ENCODE measurements at regions not wholly inside any gene's neighbourhood (a gene's known extent, or its start where the extent isn't known, plus 50 kb on each side); places are given as distances from the start of the nearest gene placed in this dataset.

- TF ChIP-seq NRF1 (IDR thresholded peaks at IDR 0.05; ENCODE audit: low read depth, low read length) (no peak), YY1 (IDR thresholded peaks at IDR 0.05; ENCODE audit: low read depth) (no peak), POLR2AphosphoS5 (IDR thresholded peaks at IDR 0.05; ENCODE audit: low read depth, low read length) (no peak), RAD21 (IDR thresholded peaks at IDR 0.05; ENCODE audit: low read length) (no peak)
- no peaks in the 10 kb centered on the region for H3K9me3 ChIP-seq
- ChIA-PET POLR2A (no interaction called here), CTCF (no interaction called here)
- no peaks in the 10 kb centered on the region for H3K36me3 ChIP-seq (replicated peaks in 1 of 2; ENCODE audit: control insufficient read depth in 1 of 2, insufficient read depth in 2 of 2, low read length in 1 of 2)
- no peaks in the 10 kb centered on the region for H3K9me2 ChIP-seq
- no peak overlapping the region for H3K9ac ChIP-seq
- no peaks in the 10 kb centered on the region for H3K27me3 ChIP-seq (ENCODE audit: insufficient read depth)
- no peak overlapping the region for H3K27ac ChIP-seq (ENCODE audit: low read depth in 2 of 2, low read length in 1 of 2)
- DNase-seq = no peak
- peaks cover 0 to 6% of the 10 kb centered on the region in 2 experiments; a peak in 2 of 4 replicates for H3K4me1 ChIP-seq (ENCODE audit: control insufficient read depth in 1 of 2, insufficient read depth in 2 of 2, low read depth in 1 of 2, low read length in 1 of 2)
- H3K4me3 ChIP-seq (ENCODE audit: low read depth in 2 of 2, low read length in 1 of 2) = no peak overlapping the region
- H3F3A ChIP-seq (replicated peaks; ENCODE audit: insufficient read depth) = peaks cover 2% of the 10 kb centered on the region
- H3K4me2 ChIP-seq = no peak overlapping the region
- no peaks in the 10 kb centered on the region for H3K79me2 ChIP-seq (ENCODE audit: insufficient read depth)
- no peaks in the 10 kb centered on the region for H4K20me1 ChIP-seq (ENCODE audit: insufficient read depth)
- WGBS (ENCODE audit: low lambda C conversion rate) = 89% methylated on average over 3 of the region's 3 CpGs
- H2AFZ ChIP-seq (ENCODE audit: low read depth) = no peak overlapping the region
Measured at GRCh38 chr12:46480316-46480715, 107.7 kb upstream of the SLC38A2 start.

- H3K4me1 ChIP-seq (ENCODE audit: control insufficient read depth in 1 of 2, insufficient read depth in 2 of 2, low read depth in 1 of 2, low read length in 1 of 2) = peaks cover 9 to 14% of the 10 kb centered on the region in 2 experiments
- H3F3A ChIP-seq (replicated peaks; ENCODE audit: insufficient read depth) = peaks cover 24% of the 10 kb centered on the region
- no peaks in the 10 kb centered on the region for H3K9me2 ChIP-seq
- H3K4me2 ChIP-seq = no peak overlapping the region
- no peaks in the 10 kb centered on the region for H3K27me3 ChIP-seq (ENCODE audit: insufficient read depth)
- H3K79me2 ChIP-seq (ENCODE audit: insufficient read depth) = no peaks in the 10 kb centered on the region
- H3K27ac ChIP-seq (ENCODE audit: low read depth in 2 of 2, low read length in 1 of 2) = no peak overlapping the region
- no peaks in the 10 kb centered on the region for H4K20me1 ChIP-seq (ENCODE audit: insufficient read depth)
- POLR2A ChIA-PET = no interaction called here
- no peaks in the 10 kb centered on the region for H3K9me3 ChIP-seq
- CTCF ChIA-PET = no interaction called here
- WGBS (ENCODE audit: low lambda C conversion rate) = 93% methylated on average over 2 of the region's 2 CpGs
- H3K9ac ChIP-seq = no peak overlapping the region
- no peak overlapping the region for H2AFZ ChIP-seq (ENCODE audit: low read depth)
- no peak overlapping the region for H3K4me3 ChIP-seq (ENCODE audit: low read depth in 2 of 2, low read length in 1 of 2)
- TF ChIP-seq CHD2 (IDR thresholded peaks at IDR 0.05; ENCODE audit: low read length, partially characterized antibody) (no peak), FOXJ3 (CRISPR knock-in tag; IDR thresholded peaks at IDR 0.05) (no peak), FOSL2 (IDR thresholded peaks at IDR 0.05; ENCODE audit: borderline replicate concordance, low read depth) (no peak), ZBTB33 (IDR thresholded peaks at IDR 0.05; ENCODE audit: borderline replicate concordance, low read depth) (no peak), SMC3 (IDR thresholded peaks at IDR 0.05; ENCODE audit: low read depth, low read length) (no peak), GATA2 (CRISPR knock-in tag; IDR thresholded peaks at IDR 0.05) (no peak), CTCF (IDR thresholded peaks at IDR 0.05) (no peak), EZH2phosphoT487 (IDR thresholded peaks at IDR 0.05; ENCODE audit: borderline replicate concordance, low read depth) (no peak), IRF3 (IDR thresholded peaks at IDR 0.05; ENCODE audit: low read depth, low read length) (no peak), POLR2AphosphoS5 (IDR thresholded peaks at IDR 0.05; ENCODE audit: low read depth, low read length) (no peak)
- DNase-seq = no peak
- no peaks in the 10 kb centered on the region for H3K36me3 ChIP-seq (replicated peaks in 1 of 2; ENCODE audit: control insufficient read depth in 1 of 2, insufficient read depth in 2 of 2, low read length in 1 of 2)
Measured at GRCh38 chr12:46478123-46478522, 105.5 kb upstream of the SLC38A2 start.
